ENCODE measurements at regions not wholly inside any gene's neighbourhood (a gene's known extent, or its start where the extent isn't known, plus 50 kb on each side); places are given as distances from the start of the nearest gene placed in this dataset.
"Not testable (repeated sequence)": the region's sequence is repeated elsewhere in the genome, so short reads cannot be mapped to it uniquely, and the experiment has no call there.

DNA sequence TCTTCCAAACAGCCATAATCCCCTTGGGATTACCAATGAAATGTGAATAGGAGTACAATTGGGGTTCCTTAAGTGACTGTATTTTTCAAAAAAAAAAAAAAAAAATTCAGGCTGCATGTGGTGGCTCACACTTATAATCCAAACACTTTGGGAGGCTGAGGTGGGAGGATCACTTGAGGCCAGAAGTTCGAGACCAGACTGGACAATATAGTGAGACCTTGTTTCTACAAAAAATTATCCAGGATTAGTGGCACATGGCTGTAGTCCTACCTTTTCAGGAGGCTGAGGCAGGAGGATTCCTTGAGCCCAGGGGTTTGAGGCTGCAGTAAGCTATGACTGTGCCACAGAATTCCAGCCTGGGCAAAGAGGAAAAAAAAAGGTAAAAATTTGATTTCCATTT, 189.6 kb upstream of the GATA6 start:
- no peak overlapping the region for H3K4me3 ChIP-seq (ENCODE audit: low read length, poor library complexity, severe bottlenecking)
- no peaks in the 10 kb centered on the region for H3K9me3 ChIP-seq (ENCODE audit: insufficient read depth, low read depth, low read length)
- no peaks in the 10 kb centered on the region for H3K4me1 ChIP-seq (ENCODE audit: insufficient read depth, low read length, poor library complexity, severe bottlenecking)
- H3K36me3 ChIP-seq (ENCODE audit: insufficient read depth, low read length) = no peaks in the 10 kb centered on the region
- no peaks in the 10 kb centered on the region for H3K79me2 ChIP-seq (ENCODE audit: insufficient read depth, low read length)
- TF ChIP-seq EZH2phosphoT487 (IDR thresholded peaks at IDR 0.05; ENCODE audit: borderline replicate concordance) = no peak
- TF ChIP-seq, protein P1, sequence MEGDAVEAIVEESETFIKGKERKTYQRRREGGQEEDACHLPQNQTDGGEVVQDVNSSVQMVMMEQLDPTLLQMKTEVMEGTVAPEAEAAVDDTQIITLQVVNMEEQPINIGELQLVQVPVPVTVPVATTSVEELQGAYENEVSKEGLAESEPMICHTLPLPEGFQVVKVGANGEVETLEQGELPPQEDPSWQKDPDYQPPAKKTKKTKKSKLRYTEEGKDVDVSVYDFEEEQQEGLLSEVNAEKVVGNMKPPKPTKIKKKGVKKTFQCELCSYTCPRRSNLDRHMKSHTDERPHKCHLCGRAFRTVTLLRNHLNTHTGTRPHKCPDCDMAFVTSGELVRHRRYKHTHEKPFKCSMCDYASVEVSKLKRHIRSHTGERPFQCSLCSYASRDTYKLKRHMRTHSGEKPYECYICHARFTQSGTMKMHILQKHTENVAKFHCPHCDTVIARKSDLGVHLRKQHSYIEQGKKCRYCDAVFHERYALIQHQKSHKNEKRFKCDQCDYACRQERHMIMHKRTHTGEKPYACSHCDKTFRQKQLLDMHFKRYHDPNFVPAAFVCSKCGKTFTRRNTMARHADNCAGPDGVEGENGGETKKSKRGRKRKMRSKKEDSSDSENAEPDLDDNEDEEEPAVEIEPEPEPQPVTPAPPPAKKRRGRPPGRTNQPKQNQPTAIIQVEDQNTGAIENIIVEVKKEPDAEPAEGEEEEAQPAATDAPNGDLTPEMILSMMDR (conservative IDR thresholded peaks at IDR 0.05; ENCODE audit: low read length) = no peak
- H4K20me1 ChIP-seq (ENCODE audit: insufficient read depth, low read length, poor library complexity, severe bottlenecking) = no peaks in the 10 kb centered on the region
- no peak overlapping the region for H3K4me2 ChIP-seq (ENCODE audit: low read depth, low read length, poor library complexity, severe bottlenecking)
- H3K9me2 ChIP-seq (replicated peaks; ENCODE audit: low read depth, low read length) = no peaks in the 10 kb centered on the region
- H3K27me3 ChIP-seq (ENCODE audit: insufficient read depth, low read length, poor library complexity, severe bottlenecking) = no peaks in the 10 kb centered on the region
- H3K9ac ChIP-seq (ENCODE audit: low read depth, low read length, poor library complexity, severe bottlenecking) = no peak overlapping the region
- H2AFZ ChIP-seq (ENCODE audit: low read length) = no peak overlapping the region
- H3F3A ChIP-seq (ENCODE audit: low read depth) = no peaks in the 10 kb centered on the region

DNA sequence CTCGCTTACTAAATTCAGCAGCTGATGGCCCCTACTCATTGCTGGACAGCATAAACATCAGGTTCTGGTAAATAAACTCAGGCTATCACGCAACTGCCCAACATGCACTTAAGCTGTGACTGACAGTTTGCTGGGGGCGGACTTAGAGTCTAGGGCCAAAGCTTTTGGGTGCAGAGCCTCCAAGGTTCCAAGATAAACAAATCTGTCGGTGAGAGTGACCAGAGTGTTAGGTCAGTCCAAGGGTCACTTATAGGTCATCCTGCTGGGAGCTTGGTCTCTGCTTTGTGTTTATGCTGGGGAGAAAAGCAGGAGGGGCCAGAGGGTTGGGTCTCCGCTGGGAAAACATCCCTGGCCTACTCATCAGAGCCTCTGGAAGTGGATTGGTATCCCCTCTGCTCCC, 188.6 kb upstream of the GATA6 start:
- H3K27me3 ChIP-seq (ENCODE audit: insufficient read depth, low read length, poor library complexity, severe bottlenecking) = no peaks in the 10 kb centered on the region
- H3K9ac ChIP-seq (ENCODE audit: low read depth, low read length, poor library complexity, severe bottlenecking) = no peak overlapping the region
- no peaks in the 10 kb centered on the region for H3K9me3 ChIP-seq (ENCODE audit: insufficient read depth, low read depth, low read length)
- no peak overlapping the region for H2AFZ ChIP-seq (ENCODE audit: low read length)
- TF ChIP-seq EZH2phosphoT487 (IDR thresholded peaks at IDR 0.05; ENCODE audit: borderline replicate concordance) = no peak
- TF ChIP-seq, protein P1 (conservative IDR thresholded peaks at IDR 0.05; ENCODE audit: low read length) = no peak
- H4K20me1 ChIP-seq (ENCODE audit: insufficient read depth, low read length, poor library complexity, severe bottlenecking) = no peaks in the 10 kb centered on the region
- H3K4me3 ChIP-seq (ENCODE audit: low read length, poor library complexity, severe bottlenecking) = no peak overlapping the region
- no peak overlapping the region for H3K4me2 ChIP-seq (ENCODE audit: low read depth, low read length, poor library complexity, severe bottlenecking)
- no peaks in the 10 kb centered on the region for H3K79me2 ChIP-seq (ENCODE audit: insufficient read depth, low read length)
- H3K9me2 ChIP-seq (replicated peaks; ENCODE audit: low read depth, low read length) = no peaks in the 10 kb centered on the region
- no peaks in the 10 kb centered on the region for H3K36me3 ChIP-seq (ENCODE audit: insufficient read depth, low read length)
- H3F3A ChIP-seq (ENCODE audit: low read depth) = no peaks in the 10 kb centered on the region
- no peaks in the 10 kb centered on the region for H3K4me1 ChIP-seq (ENCODE audit: insufficient read depth, low read length, poor library complexity, severe bottlenecking)

GRCh38 chr18:21981489-21981888, 187.9 kb upstream of the GATA6 start:
- H3K79me2 ChIP-seq (ENCODE audit: insufficient read depth, low read length); H3K27me3 ChIP-seq (ENCODE audit: insufficient read depth, low read length, poor library complexity, severe bottlenecking); H3K4me1 ChIP-seq (ENCODE audit: insufficient read depth, low read length, poor library complexity, severe bottlenecking); H3K9me3 ChIP-seq (ENCODE audit: insufficient read depth, low read depth, low read length); H3K9ac ChIP-seq (ENCODE audit: low read depth, low read length, poor library complexity, severe bottlenecking); H3K4me2 ChIP-seq (ENCODE audit: low read depth, low read length, poor library complexity, severe bottlenecking); H3K9me2 ChIP-seq (replicated peaks; ENCODE audit: low read depth, low read length); H3F3A ChIP-seq (ENCODE audit: low read depth); H4K20me1 ChIP-seq (ENCODE audit: insufficient read depth, low read length, poor library complexity, severe bottlenecking); H3K36me3 ChIP-seq (ENCODE audit: insufficient read depth, low read length); H3K4me3 ChIP-seq (ENCODE audit: low read length, poor library complexity, severe bottlenecking); H2AFZ ChIP-seq (ENCODE audit: low read length): not testable (repeated sequence)

- Histone ChIP-seq H3K79me2 (ENCODE audit: insufficient read depth, low read length) (no peaks in the 10 kb centered on the region), H3K4me1 (ENCODE audit: insufficient read depth, low read length, poor library complexity, severe bottlenecking) (no peaks in the 10 kb centered on the region), H3K4me2 (ENCODE audit: low read depth, low read length, poor library complexity, severe bottlenecking) (no peak overlapping the region), H3F3A (ENCODE audit: low read depth) (no peaks in the 10 kb centered on the region), H3K9me2 (replicated peaks; ENCODE audit: low read depth, low read length) (no peaks in the 10 kb centered on the region), H3K9me3 (ENCODE audit: insufficient read depth, low read depth, low read length) (no peaks in the 10 kb centered on the region), H2AFZ (ENCODE audit: low read length) (no peak overlapping the region), H3K36me3 (ENCODE audit: insufficient read depth, low read length) (no peaks in the 10 kb centered on the region), H3K9ac (ENCODE audit: low read depth, low read length, poor library complexity, severe bottlenecking) (no peak overlapping the region), H3K4me3 (ENCODE audit: low read length, poor library complexity, severe bottlenecking) (no peak overlapping the region), H4K20me1 (ENCODE audit: insufficient read depth, low read length, poor library complexity, severe bottlenecking) (no peaks in the 10 kb centered on the region), H3K27me3 (ENCODE audit: insufficient read depth, low read length, poor library complexity, severe bottlenecking) (no peaks in the 10 kb centered on the region)
- no peak for TF ChIP-seq EZH2phosphoT487 (IDR thresholded peaks at IDR 0.05; ENCODE audit: borderline replicate concordance)
- TF ChIP-seq, protein P1 (conservative IDR thresholded peaks at IDR 0.05; ENCODE audit: low read length) = no peak
Observed at GRCh38 chr18:21991081-21991534, 178.3 kb upstream of the GATA6 start.
